WTC11 (cell line): ENCODE measurements at regions not wholly inside any gene's neighbourhood (a gene's known extent, or its start where the extent isn't known, plus 50 kb on each side); places are given as distances from the start of the nearest gene placed in this dataset.

Experiments used
- ATAC-seq: fragments of 200-7000 bp; cut with Tn5 transposase; 2 replicates; pipeline ENCODE4 v1.10.0; 2021; ENCODE audit warnings: mild to moderate bottlenecking, moderate library complexity
- CTCF ChIA-PET: fragments of 300-600 bp; sonication (Branson Sonifier 250); formaldehyde crosslinking; loops from one replicate; lab custom pipeline; 2021; ENCODE audit warnings: antibody characterized with exemption; lab: Charles Lee
- POLR2A ChIA-PET: fragments of 350-600 bp; sonication (Branson Sonifier 250); formaldehyde crosslinking; loops from one replicate; lab custom pipeline; 2021; ENCODE audit warnings: antibody characterized with exemption; lab: Charles Lee
- DNase-seq: peaks from one replicate; pipeline ENCODE4 v3.0.0; 2021; ENCODE audit warnings: low spot score
- H3K27ac Mint-ChIP-seq: 2 replicates; pipeline ENCODE4 v1.8.0; 2021; ENCODE audit warnings: mixed read lengths
- H3K27me3 Mint-ChIP-seq: 2 replicates; pipeline ENCODE4 v1.8.0; 2021; ENCODE audit warnings: low read depth, mild to moderate bottlenecking, moderate library complexity, mixed read lengths
- H3K36me3 Mint-ChIP-seq: 2 replicates; pipeline ENCODE4 v1.8.0; 2021; ENCODE audit warnings: mixed read lengths
- H3K4me1 Mint-ChIP-seq: 2 replicates; pipeline ENCODE4 v1.8.0; 2022; ENCODE audit warnings: mixed read lengths
- H3K4me3 Mint-ChIP-seq: 2 replicates; pipeline ENCODE4 v1.8.0; 2021; ENCODE audit warnings: mild to moderate bottlenecking, moderate library complexity, mixed read lengths
- H3K9me3 Mint-ChIP-seq: 2 replicates; pipeline ENCODE4 v1.8.0; 2021; ENCODE audit warnings: mixed read lengths
- ATF3 ChIP-seq: sonication (generic); formaldehyde crosslinking; conservative IDR thresholded peaks from 2 replicates; pipeline ENCODE4 v1.8.1; 2022; ENCODE audit warnings: mild to moderate bottlenecking, missing genetic modification reagents
- ATF6 ChIP-seq: sonication (generic); formaldehyde crosslinking; IDR thresholded peaks from 2 replicates; pipeline ENCODE4 v1.8.1; 2023; ENCODE audit warnings: mild to moderate bottlenecking, missing genetic modification reagents
- CDX4 ChIP-seq: fragments of 250-450 bp; sonication (Bioruptor Pico); IDR thresholded peaks from 2 replicates; pipeline ENCODE4 v1.9.0; 2021; ENCODE audit warnings: moderate library complexity, mild to moderate bottlenecking, inconsistent platforms, borderline replicate concordance
- CREB1 ChIP-seq: sonication (generic); formaldehyde crosslinking; IDR thresholded peaks from 2 replicates; pipeline ENCODE4 v1.8.0; 2023; ENCODE audit warnings: mild to moderate bottlenecking, missing genetic modification reagents
- E2F1 ChIP-seq: sonication (generic); formaldehyde crosslinking; IDR thresholded peaks from 2 replicates; pipeline ENCODE4 v1.8.0; 2022; ENCODE audit warnings: mild to moderate bottlenecking, missing genetic modification reagents
- E2F4 ChIP-seq: sonication (generic); formaldehyde crosslinking; IDR thresholded peaks from 2 replicates; pipeline ENCODE4 v1.8.1; 2022; ENCODE audit warnings: low read depth, mild to moderate bottlenecking, moderate library complexity, missing genetic modification reagents, borderline replicate concordance
- GTF2I ChIP-seq: fragments of 250-450 bp; sonication (Bioruptor Pico); conservative IDR thresholded peaks from 2 replicates; pipeline ENCODE4 v1.4.0; 2021; ENCODE audit warnings: mild to moderate bottlenecking
- HMGA2 ChIP-seq: fragments of 250-450 bp; sonication (Bioruptor Pico); IDR thresholded peaks from 2 replicates; pipeline ENCODE4 v1.4.0; 2021; ENCODE audit warnings: mild to moderate bottlenecking, moderate library complexity
- NR1H2 ChIP-seq: sonication (generic); formaldehyde crosslinking; IDR thresholded peaks from 2 replicates; pipeline ENCODE4 v1.9.0; 2021; ENCODE audit warnings: mild to moderate bottlenecking, moderate library complexity, missing genetic modification reagents
- PRDM15 ChIP-seq: sonication (generic); formaldehyde crosslinking; IDR thresholded peaks from 2 replicates; pipeline ENCODE4 v1.8.0; 2022; ENCODE audit warnings: missing genetic modification reagents
- TCF7 ChIP-seq: sonication (generic); formaldehyde crosslinking; IDR thresholded peaks from 2 replicates; pipeline ENCODE4 v1.8.0; 2022; ENCODE audit warnings: mild to moderate bottlenecking, low read depth, missing genetic modification reagents, moderate library complexity
- TEAD1 ChIP-seq: sonication (generic); formaldehyde crosslinking; IDR thresholded peaks from 2 replicates; pipeline ENCODE4 v1.8.0; 2022; ENCODE audit warnings: mild to moderate bottlenecking, missing genetic modification reagents
- TP53 ChIP-seq: sonication (generic); formaldehyde crosslinking; IDR thresholded peaks from 2 replicates; pipeline ENCODE4 v1.8.1; 2023; ENCODE audit warnings: mild to moderate bottlenecking, missing genetic modification reagents
- USF2 ChIP-seq: sonication (generic); formaldehyde crosslinking; IDR thresholded peaks from 2 replicates; pipeline ENCODE4 v1.8.1; 2023; ENCODE audit warnings: mild to moderate bottlenecking, missing genetic modification reagents, moderate library complexity
- ZBTB21 ChIP-seq: sonication (generic); formaldehyde crosslinking; IDR thresholded peaks from 2 replicates; pipeline ENCODE4 v1.8.1; 2023; ENCODE audit warnings: mild to moderate bottlenecking, missing genetic modification reagents, borderline replicate concordance
- ZBTB43 ChIP-seq: sonication (generic); formaldehyde crosslinking; IDR thresholded peaks from 2 replicates; pipeline ENCODE4 v1.8.1; 2023; ENCODE audit warnings: mild to moderate bottlenecking, missing genetic modification reagents
- ZMAT4 ChIP-seq: fragments of 250-450 bp; sonication (Bioruptor Pico); IDR thresholded peaks from 2 replicates; pipeline ENCODE4 v1.9.0; 2021; ENCODE audit warnings: mild to moderate bottlenecking
- ZNF263 ChIP-seq: sonication (generic); formaldehyde crosslinking; IDR thresholded peaks from 2 replicates; pipeline ENCODE4 v1.8.1; 2022; ENCODE audit warnings: low read depth, mild to moderate bottlenecking, moderate library complexity, missing genetic modification reagents
- ZNF423 ChIP-seq: fragments of 250-450 bp; sonication (Bioruptor Pico); IDR thresholded peaks from 2 replicates; pipeline ENCODE4 v2.1.2; 2022; ENCODE audit warnings: mild to moderate bottlenecking, moderate library complexity
- ZNF512 ChIP-seq: sonication (generic); formaldehyde crosslinking; IDR thresholded peaks from 2 replicates; pipeline ENCODE4 v1.8.1; 2022; ENCODE audit warnings: missing genetic modification reagents, borderline replicate concordance

GRCh38 chr16:62253966-62254365 is 217.7 kb upstream of the CDH8 start:
- Mint-ChIP-seq H3K4me3 (no peak overlapping the region), H3K27ac (no peak overlapping the region)

More at GRCh38 chr16:62253966-62254365, 217.7 kb upstream of the CDH8 start:
- ATAC-seq (no peak), DNase-seq (no peak)
- Mint-ChIP-seq H3K36me3 (no peaks in the 10 kb centered on the region), H3K27me3 (peaks cover 7% of the 10 kb centered on the region)
- POLR2A ChIA-PET, result no interaction called here
- no peak for TF ChIP-seq HMGA2 (CRISPR knock-in tag)
- TF ChIP-seq CREB1, result no peak
- no peak for TF ChIP-seq ZBTB43
- TF ChIP-seq CDX4 (CRISPR knock-in tag), result no peak
- no peak for TF ChIP-seq ZNF263 (CRISPR knock-in tag)
- no peak for TF ChIP-seq ZNF512 (CRISPR knock-in tag)
- no peak for TF ChIP-seq PRDM15 (CRISPR knock-in tag)
- no peak for TF ChIP-seq E2F4 (CRISPR knock-in tag)
- TF ChIP-seq ZBTB21 (CRISPR knock-in tag), result no peak
- TF ChIP-seq USF2, result no peak
- no peak for TF ChIP-seq NR1H2 (CRISPR knock-in tag)
- TF ChIP-seq GTF2I (CRISPR knock-in tag), result no peak
- no peak for TF ChIP-seq E2F1 (CRISPR knock-in tag)
- no peak for TF ChIP-seq ZNF423 (CRISPR knock-in tag)
- TF ChIP-seq ZMAT4 (CRISPR knock-in tag), result no peak
- no peak for TF ChIP-seq TCF7
- TF ChIP-seq ATF3 (CRISPR knock-in tag), result no peak
- no peak for TF ChIP-seq TEAD1 (CRISPR knock-in tag)
- TF ChIP-seq ATF6 (CRISPR knock-in tag), result no peak
- TF ChIP-seq TP53 (CRISPR knock-in tag), result no peak
- TF ChIP-seq, all 79 proteins: peak for 0
- peaks cover 37% of the 10 kb centered on the region for H3K4me1 Mint-ChIP-seq
- no peaks in the 10 kb centered on the region for H3K9me3 Mint-ChIP-seq
- CTCF ChIA-PET, result interaction anchor here (0.5 to 2.4 kb wide), 6 partner anchors 28 to 289 kb away, joined by 3 to 16 read pairs (median 4); no protein-coding TSS in a partner anchor
